Small intestine (tissue), 7 donors: ENCODE measurements at regions not wholly inside any gene's neighbourhood (a gene's known extent, or its start where the extent isn't known, plus 50 kb on each side); places are given as distances from the start of the nearest gene placed in this dataset.
A peak's percentile ranks its signal among the peaks of the same experiment; 100 is the strongest.

Experiments
- DNase-seq, 2 donors: peaks; one replicate each; pipeline versions ENCODE4 v3.0.0 to v3.0.0-alpha.2; 2013
- FAIRE-seq: peaks from 2 replicates; lab custom pipeline; 2012; peaks lifted over from hg19 to GRCh38; lab: Jason Lieb, UNC
- H3K27ac ChIP-seq, 3 donors: one replicate each; pipeline ENCODE4 v1.5.1; 2013; ENCODE audit warnings: low read length in 2 of 3, mild to moderate bottlenecking in 2 of 3, control low read depth in 1 of 3, inconsistent platforms in 1 of 3, low read depth in 1 of 3, moderate library complexity in 1 of 3
- H3K27me3 ChIP-seq, 3 donors: one replicate each; pipeline ENCODE4 v1.6.1; 2013; ENCODE audit warnings: low read length in 3 of 3, inconsistent platforms in 1 of 3; ENCODE audit not compliant: control insufficient read depth in 3 of 3, insufficient read depth in 3 of 3
- H3K36me3 ChIP-seq, 3 donors: one replicate each; pipeline ENCODE4 v1.6.1; 2013; ENCODE audit warnings: low read length in 3 of 3, inconsistent platforms in 1 of 3, low read depth in 1 of 3, mild to moderate bottlenecking in 1 of 3, moderate library complexity in 1 of 3; ENCODE audit not compliant: control insufficient read depth in 3 of 3, insufficient read depth in 2 of 3
- H3K4me1 ChIP-seq, 3 donors: one replicate each; pipeline ENCODE4 v1.6.1; 2013; ENCODE audit warnings: low read length in 2 of 3, inconsistent platforms in 1 of 3, low read depth in 1 of 3, mild to moderate bottlenecking in 1 of 3, moderate library complexity in 1 of 3; ENCODE audit not compliant: control insufficient read depth in 3 of 3, insufficient read depth in 2 of 3
- H3K4me3 ChIP-seq, 3 donors: one replicate each; pipeline ENCODE4 v1.5.1; 2013; ENCODE audit warnings: low read length in 3 of 3, control low read depth in 1 of 3, inconsistent platforms in 1 of 3, low read depth in 1 of 3, mild to moderate bottlenecking in 1 of 3, moderate library complexity in 1 of 3
- H3K9me3 ChIP-seq, 2 donors: one replicate each; pipeline ENCODE4 v1.6.1; 2013; ENCODE audit warnings: low read depth in 1 of 2, low read length in 1 of 2; ENCODE audit not compliant: control insufficient read depth in 2 of 2, insufficient read depth in 1 of 2
- WGBS, 3 donors: extraction: QIAGEN DNeasy Blood & Tissue Kit; methylation state at CpG; one replicate each; pipeline ENCODE4 v1.1.7; 2013; 5-methylcytosine and 5-hydroxymethylcytosine counted together
- donor health status: healthy with polysubstance abuse.
- donor health status: control.
- donor health status: control.
- donor health status: Bipolar disorder and iron deficiency.
- donor health status: healthy.

DNA sequence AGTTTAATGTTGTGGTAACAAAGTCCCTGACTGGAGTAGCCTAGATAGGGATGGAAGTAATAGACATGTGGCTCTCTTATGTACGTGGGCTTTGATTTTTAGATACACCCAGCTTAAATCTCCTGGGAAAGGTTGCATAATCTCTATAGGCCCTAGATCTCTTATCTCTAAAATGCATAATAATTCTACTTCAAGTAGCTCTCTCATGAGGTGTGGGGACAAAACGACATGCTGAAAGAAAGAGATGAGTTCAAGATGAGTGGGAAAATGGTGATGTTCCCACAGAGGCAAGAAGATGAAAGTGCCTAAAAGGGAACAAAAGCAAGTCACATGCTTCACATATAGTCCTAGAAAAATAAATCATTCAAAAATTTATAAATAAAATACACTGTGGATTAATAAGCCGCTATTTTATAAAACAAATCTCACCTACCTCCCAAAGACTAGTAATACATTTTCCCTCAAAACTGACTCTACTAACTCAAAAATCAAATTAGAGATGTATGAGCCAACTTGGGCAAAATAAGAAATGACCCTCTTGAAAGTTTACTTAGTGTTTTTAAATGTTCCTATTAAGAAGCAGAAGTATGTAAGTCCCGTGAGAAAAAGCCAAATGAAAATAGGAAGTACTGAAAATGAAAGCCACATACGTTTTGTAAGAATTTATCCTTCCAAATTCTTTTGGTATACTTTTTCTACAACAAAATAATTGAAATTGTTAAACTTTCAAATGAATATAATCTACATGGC is 148.2 kb upstream of the ITGA4 start:
- Histone ChIP-seq H3K27ac (peak overlapping the region in 2 of 3 donors; percentile 80 to 87), H3K27me3 (no peaks in the 10 kb centered on the region), H3K9me3 (no peaks in the 10 kb centered on the region), H3K36me3 (no peaks in the 10 kb centered on the region), H3K4me1 (no peaks in the 10 kb centered on the region), H3K4me3 (no peak overlapping the region)
- DNase-seq (no peak), FAIRE-seq (peak; percentile 73)
- WGBS, 3 donors = 51 to 71% (median 61%) methylated on average over 5 of the region's 5 CpGs

GRCh38 chr2:181309586-181309985 is 147.6 kb upstream of the ITGA4 start:
- H3K27me3 ChIP-seq = no peaks in the 10 kb centered on the region
- H3K27ac ChIP-seq = peak overlapping the region in 2 of 3 donors; percentile 71 to 75
- H3K9me3 ChIP-seq = no peaks in the 10 kb centered on the region
- H3K4me3 ChIP-seq = no peak overlapping the region
- no peaks in the 10 kb centered on the region for H3K4me1 ChIP-seq
- FAIRE-seq (no peak), DNase-seq (no peak)
- WGBS, 3 donors = 49 to 60% (median 53%) methylated on average over 4 of the region's 4 CpGs
- H3K36me3 ChIP-seq = no peaks in the 10 kb centered on the region

DNA sequence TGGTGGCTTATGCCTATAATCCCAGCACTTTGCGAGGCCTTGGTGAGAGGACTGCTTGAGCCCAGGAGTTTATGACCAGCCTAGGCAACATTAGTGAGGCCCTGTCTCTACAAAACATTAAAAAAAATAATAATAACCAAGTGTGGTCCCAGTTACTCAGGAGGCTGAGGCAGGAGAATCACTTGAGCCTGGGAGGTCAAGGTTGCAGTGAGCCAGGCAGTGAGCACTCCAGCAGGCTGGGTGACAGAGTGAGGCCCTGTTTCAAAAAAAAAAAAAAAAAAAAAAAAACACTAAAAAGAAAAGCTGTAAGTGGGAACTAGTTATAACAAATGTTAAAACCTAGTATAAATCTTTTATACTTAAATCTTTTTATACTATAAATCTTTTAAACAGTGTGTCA is 146.2 kb upstream of the ITGA4 start:
- H3K27ac ChIP-seq = peak overlapping the region in 1 of 3 donors; percentile 17
- no peaks in the 10 kb centered on the region for H3K9me3 ChIP-seq
- H3K36me3 ChIP-seq = no peaks in the 10 kb centered on the region
- no peak overlapping the region for H3K4me3 ChIP-seq
- DNase-seq (no peak), FAIRE-seq (no peak)
- H3K4me1 ChIP-seq = no peaks in the 10 kb centered on the region
- WGBS, 3 donors = 96 to 100% (median 97%) methylated on average over 1 of the region's 1 CpG
- no peaks in the 10 kb centered on the region for H3K27me3 ChIP-seq

DNA sequence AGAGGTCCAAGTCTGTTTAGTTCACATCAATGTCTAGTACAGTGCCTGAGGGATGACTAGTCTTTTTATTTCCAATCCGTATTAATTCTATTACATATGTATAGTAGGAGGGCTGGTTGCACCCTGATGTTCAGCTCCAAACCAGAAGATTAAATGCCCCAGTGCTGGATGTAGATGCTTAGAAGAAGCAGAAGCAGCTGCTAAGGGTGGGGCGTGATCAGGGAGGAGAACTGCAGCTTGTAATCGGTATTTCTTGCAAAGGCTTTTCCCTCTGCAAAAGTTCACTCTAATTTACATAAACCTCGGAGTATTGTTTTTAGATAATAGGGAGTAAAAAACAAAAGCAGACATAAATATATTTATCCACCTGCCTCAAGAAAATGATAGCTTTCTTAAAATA is 145.3 kb upstream of the ITGA4 start:
- DNase-seq (no peak), FAIRE-seq (no peak)
- H3K27ac ChIP-seq = peak overlapping the region in 2 of 3 donors; percentile 55 to 57

GRCh38 chr2:181312515-181312927 is 144.7 kb upstream of the ITGA4 start:
- no peaks in the 10 kb centered on the region for H3K36me3 ChIP-seq
- 53 to 72% (median 59%) methylated on average over 7 of the region's 7 CpGs for WGBS, 3 donors
- H3K4me3 ChIP-seq = no peak overlapping the region
- no peak for DNase-seq
- no peak for FAIRE-seq
- no peaks in the 10 kb centered on the region for H3K9me3 ChIP-seq
- no peaks in the 10 kb centered on the region for H3K4me1 ChIP-seq
- H3K27me3 ChIP-seq = no peaks in the 10 kb centered on the region
- peak overlapping the region in 2 of 3 donors; percentile 55 to 84 for H3K27ac ChIP-seq

More for the DNA sequence above, 145.3 kb upstream of the ITGA4 start:
- Histone ChIP-seq H3K36me3 (no peaks in the 10 kb centered on the region), H3K4me1 (no peaks in the 10 kb centered on the region), H3K9me3 (no peaks in the 10 kb centered on the region), H3K4me3 (no peak overlapping the region), H3K27me3 (no peaks in the 10 kb centered on the region)
- WGBS, 3 donors = 63 to 74% (median 63%) methylated on average over 4 of the region's 4 CpGs

DNA sequence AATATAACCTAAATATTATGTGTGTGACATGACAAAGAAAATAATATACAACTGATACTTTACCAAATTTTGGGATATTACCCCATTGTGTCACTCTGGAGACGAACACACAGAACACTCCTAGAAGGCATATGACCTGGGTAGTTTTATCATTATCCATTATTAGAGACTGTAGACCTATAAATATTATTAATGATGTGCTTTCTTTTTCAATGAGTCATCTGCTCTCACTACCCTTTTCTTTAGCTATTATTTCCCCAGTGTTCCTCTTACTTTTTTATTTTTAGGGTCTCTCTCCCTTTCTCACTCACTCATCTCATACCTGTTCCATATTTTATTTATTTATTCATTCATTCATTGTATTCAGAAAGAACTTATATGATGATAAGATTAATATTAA is 143.3 kb upstream of the ITGA4 start:
- DNase-seq (no peak), FAIRE-seq (no peak)
- Histone ChIP-seq H3K4me1 (no peaks in the 10 kb centered on the region), H3K27ac (no peak overlapping the region), H3K27me3 (no peaks in the 10 kb centered on the region), H3K4me3 (no peak overlapping the region), H3K36me3 (no peaks in the 10 kb centered on the region), H3K9me3 (no peaks in the 10 kb centered on the region)
- WGBS, 3 donors = 76 to 87% (median 77%) methylated on average over 1 of the region's 1 CpG

- no peak for DNase-seq
- Histone ChIP-seq H3K4me3 (no peak overlapping the region), H3K36me3 (no peaks in the 10 kb centered on the region), H3K27ac (peak overlapping the region in 1 of 3 donors; percentile 49), H3K27me3 (no peaks in the 10 kb centered on the region), H3K9me3 (no peaks in the 10 kb centered on the region), H3K4me1 (no peaks in the 10 kb centered on the region)
- FAIRE-seq = no peak
These were observed 142.6 kb upstream of the ITGA4 start for GRCh38 chr2:181314551-181314950.

GRCh38 chr2:181317511-181317910 is 139.7 kb upstream of the ITGA4 start:
- no peaks in the 10 kb centered on the region for H3K9me3 ChIP-seq
- FAIRE-seq = no peak
- DNase-seq = no peak
- no peaks in the 10 kb centered on the region for H3K36me3 ChIP-seq
- H3K4me3 ChIP-seq = no peak overlapping the region
- no peak overlapping the region for H3K27ac ChIP-seq
- no peaks in the 10 kb centered on the region for H3K27me3 ChIP-seq
- H3K4me1 ChIP-seq = no peaks in the 10 kb centered on the region
- WGBS, 3 donors = 72 to 93% (median 92%) methylated on average over 3 of the region's 3 CpGs
